NCI-H2107 (cell line): ENCODE measurements at regions not wholly inside any gene's neighbourhood (a gene's known extent, or its start where the extent isn't known, plus 50 kb on each side); places are given as distances from the start of the nearest gene placed in this dataset.
"Not testable (repeated sequence)": the region's sequence is repeated elsewhere in the genome, so short reads cannot be mapped to it uniquely, and the experiment has no call there.

Experiments used
- DNase-seq: peaks from one replicate; lab custom pipeline; 2025; lab: John Stamatoyannopoulos, UW

DNA sequence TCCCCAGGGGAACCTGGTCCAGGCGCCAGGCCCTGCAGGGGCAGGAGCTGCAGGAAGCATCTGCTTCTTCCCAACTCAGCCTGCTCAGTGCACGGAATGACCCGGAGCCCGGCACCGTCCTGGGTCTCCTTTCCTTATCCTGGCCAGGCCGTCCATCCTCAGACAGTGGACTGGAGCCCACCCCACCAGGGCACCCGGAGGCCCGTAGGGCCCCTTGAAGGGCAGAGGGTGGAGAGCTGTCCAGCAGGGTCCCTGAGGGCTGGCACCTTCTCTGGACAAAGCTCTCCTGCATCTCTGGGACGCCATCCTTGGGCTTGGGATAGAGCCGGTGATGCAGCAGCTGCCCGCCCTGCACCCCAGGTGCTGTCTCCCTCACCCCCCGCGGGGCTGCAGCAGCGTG is 207.9 kb downstream of the TMEM121 start:
- DNase-seq: not testable (repeated sequence)

DNA sequence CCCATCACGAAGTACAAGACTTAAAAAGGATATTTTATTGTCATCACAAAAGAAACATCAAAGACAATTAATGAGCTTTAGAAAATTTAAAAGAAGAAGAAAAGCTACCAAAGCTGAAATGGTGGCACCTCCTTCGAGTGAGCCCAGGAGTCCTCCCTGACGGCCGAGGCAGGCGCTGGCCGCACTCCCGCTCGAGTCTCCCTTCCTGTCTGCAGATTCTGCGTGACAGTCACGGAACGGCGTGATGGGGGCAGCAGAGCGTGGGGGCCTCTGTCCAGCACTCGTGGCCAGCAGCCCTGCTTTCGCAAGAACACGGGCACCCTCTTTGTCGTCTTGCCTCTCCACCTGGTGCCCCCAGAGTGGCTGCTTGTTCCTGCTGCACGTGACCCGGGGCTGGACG is 209.9 kb downstream of the TMEM121 start:
- DNase-seq: not testable (repeated sequence)

DNA sequence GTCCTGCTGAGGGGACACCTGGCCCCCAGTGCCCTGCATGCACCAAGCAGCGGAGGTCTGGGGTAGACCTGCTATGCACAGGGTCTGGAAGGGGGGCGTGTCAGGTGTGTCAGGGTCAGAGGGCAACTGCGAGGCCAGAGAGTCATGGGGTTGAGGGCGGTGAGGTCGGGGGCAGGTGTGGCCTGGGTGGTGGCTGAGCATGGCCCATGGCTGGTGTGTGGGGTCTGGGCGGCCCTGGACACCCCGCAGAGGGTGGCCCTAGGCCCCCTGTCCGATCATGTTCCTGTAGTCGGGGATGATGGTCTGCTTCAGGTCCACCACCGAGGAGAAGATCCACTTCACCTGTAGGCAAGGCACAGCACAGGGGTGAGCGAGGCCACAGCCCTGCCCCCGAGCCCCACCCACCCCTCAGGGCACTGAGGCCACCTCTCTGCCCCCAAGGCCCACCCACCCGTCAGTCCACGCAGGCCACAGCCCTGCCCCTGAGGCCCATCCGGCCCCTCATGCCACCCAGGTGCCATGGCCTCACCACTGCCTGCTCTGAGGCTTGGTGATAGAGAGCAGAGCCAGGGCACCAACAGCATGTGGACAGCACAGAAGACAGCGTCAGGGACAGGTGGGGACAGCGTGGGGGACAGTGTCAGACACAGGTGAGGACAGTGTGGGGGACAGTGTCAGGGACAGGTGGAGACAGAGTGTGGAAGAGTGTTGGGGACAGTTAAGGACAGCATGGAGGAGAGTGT is 211.3 kb downstream of the TMEM121 start:
- DNase-seq: no peak

DNA sequence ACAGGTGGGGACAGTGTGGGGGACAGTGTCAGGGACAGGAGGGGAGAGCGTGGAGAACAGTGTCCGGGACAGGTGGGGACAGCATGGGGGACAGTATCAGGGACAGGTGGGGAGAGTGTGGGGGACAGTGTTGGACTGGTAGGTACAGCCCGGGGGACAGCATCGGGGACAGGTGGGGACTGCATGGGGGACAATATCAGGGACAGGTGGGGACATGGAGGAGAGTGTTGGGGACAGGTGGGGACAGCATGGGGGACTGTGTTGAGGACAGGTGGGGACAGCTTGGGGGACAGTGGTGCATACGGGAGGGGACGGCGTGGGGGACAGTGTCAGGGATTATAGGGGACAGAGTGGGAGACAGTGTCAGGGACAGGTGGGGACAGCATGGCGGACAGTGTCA is 212.3 kb downstream of the TMEM121 start:
- no peak for DNase-seq

DNA sequence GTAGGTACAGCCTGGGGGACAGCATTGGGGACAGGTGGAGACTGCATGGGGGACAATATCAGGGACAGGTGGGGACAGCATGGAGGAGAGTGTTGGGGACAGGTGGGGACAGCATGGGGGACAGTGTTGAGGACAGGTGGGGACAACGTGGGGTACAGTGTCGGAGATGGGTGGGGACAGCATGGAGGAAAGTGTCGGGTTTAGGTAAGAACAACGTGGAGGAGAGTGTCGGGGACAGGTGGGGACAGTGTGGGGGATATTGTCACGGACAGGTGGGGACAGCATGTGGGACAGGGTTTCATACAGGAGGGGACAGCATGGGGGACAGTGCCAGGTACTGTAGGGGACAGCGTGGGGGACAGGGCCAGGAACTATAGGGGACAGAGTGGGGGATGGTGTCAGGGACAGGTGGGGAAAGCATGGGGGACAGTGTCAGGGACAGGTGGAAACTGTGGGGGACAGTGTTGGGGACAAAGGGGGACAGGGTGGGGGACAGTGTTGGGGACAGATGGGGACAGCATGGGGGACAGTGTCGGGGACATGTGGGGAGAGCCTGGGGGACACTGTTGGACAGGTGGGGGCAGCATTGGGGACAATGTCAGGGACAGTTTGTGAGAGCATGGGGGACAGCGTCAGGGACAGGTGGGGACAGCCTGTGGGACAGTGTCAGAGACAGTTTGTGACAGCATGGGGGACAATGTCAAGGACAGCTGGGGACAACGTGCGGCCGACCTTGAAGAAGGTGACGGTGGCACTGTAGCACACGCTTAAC is 213.1 kb downstream of the TMEM121 start:
- no peak for DNase-seq

DNA sequence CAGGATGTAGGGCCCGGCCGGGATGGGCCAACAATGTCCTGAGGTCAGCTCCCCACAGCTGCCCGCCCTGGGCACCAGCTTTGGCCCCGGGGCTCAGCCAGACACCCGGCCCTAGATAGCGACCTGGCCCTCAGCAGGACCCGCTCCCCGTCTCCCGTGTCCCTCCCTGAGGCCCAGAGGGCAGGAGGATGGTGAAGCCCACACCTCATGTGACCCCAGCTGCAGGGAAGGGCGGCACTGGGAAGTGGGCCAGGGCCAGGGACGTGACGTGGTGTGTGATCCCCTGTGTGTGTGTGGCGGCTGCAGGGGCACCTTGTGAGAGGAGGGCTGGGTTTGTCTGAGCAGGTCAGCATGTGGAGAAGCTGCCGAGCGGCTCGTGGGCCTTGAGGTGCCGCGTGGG is 213.9 kb downstream of the TMEM121 start:
- DNase-seq: not testable (repeated sequence)

DNA sequence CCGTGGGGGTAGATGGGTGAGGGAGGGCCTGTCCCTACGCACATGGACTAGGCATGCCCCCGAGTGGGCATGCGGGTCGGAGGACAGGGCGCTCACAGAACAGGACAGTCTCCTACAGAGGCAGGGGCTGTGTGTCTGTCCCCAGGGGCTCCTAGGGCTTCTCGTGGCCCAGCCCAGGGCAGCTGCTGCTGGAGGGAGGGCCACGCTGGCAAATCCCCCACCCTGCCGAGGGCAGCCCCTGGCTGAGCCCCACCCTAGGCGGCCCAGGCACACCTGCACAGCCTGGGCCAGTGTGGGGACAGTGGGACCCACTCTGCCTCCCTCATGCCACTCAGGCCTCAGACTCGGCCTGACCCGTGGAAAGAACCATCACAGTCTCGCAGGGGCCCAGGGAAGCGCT is 214.6 kb downstream of the TMEM121 start:
- not testable (repeated sequence) for DNase-seq

DNA sequence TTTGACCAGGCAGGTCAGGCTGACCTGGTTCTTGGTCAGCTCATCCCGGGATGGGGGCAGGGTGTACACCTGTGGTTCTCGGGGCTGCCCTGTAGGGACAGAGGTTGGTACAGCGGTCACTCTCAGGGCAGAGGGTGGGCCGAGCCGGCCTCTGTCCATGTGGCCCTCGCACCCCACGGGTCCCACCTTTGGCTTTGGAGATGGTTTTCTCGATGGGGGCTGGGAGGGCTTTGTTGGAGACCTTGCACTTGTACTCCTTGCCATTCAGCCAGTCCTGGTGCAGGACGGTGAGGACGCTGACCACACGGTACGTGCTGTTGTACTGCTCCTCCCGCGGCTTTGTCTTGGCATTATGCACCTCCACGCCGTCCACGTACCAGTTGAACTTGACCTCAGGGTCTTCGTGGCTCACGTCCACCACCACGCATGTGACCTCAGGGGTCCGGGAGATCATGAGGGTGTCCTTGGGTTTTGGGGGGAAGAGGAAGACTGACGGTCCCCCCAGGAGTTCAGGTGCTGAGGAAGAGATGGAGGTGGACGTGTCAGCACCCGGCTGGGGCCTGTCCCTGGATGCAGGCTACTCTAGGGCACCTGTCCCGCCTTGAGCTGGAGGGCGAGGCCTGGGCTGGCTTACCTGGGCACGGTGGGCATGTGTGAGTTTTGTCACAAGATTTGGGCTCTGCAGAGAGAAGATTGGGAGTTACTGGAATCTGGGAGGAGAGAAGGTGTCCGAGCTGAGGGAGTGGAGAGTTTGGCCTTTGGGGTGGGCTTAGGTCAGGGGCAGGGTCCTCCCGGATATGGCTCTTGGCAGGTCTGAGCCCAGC is 215.5 kb downstream of the TMEM121 start:
- DNase-seq: not testable (repeated sequence)

DNA sequence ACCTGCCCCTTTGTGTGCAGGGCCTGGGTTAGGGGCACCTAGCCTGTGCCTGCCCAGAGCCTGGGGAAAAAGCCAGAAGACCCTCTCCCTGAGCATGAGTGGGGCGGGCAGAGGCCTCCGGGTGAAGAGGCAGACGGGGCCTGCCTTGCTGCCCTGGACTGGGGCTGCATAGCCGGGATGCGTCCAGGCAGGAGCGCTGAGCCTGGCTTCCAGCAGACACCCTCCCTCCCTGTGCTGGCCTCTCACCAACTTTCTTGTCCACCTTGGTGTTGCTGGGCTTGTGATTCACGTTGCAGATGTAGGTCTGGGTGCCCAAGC is 216.1 kb downstream of the TMEM121 start:
- no peak for DNase-seq

DNA sequence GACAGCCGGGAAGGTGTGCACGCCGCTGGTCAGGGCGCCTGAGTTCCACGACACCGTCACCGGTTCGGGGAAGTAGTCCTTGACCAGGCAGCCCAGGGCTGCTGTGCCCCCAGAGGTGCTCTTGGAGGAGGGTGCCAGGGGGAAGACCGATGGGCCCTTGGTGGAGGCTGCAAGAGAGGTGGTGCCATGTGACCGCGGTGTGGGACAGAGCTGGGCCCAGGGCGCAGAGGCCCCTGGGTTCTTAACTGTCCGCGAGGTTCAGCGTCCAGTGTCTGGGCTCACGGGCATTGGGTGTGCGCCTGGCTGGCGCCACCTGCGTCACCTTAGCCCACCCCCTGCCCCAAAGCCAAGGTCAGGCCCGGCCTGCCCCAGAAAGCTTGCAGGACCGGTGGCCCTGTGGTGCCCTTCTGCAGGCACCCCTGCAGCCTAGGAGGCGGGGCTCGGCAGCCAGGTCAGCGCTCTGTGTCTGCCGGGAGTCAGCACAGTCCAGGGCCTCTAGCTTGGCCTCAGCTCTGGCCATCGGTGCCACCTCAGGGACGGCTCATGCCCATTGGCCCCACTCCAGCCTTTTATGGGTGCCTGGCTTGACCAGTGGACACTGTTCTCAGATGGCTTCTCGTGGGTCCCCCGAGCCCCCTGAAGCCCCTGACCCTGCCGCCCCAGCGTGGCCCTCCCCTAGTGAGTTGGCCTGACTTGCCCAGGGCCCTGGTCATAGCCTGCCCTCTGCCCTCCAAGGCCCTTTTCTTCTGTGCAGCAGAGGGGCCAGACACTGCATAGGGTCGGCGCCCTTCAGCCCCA is 216.7 kb downstream of the TMEM121 start:
- not testable (repeated sequence) for DNase-seq

DNA sequence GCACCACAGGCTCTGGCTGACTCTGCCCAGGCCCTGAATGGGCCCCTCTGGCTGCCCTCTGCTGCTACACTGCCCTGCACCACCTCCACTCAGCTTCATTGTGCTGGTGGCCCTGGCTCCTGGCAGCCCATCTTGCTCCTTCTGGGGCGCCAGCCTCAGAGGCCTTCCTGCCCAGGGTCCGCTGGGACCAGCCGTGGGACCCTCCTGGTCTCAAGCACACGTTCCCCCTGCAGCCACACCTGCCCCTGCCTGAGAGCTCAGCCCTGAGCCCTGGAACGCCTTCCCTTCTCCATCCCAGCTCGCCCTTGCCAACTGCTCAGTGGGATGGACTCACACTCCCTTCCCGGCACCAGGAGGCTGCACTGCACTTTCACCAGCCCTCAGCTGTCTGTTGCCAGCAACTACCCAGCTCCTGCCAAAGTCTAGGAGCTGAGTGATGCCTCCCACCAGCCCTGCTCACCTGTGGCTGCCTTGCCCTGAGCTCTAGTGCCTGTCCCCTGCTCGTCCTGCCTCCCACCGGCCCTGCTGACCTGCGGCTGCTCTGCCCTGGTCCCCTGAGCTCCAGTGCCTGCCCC is 217.9 kb downstream of the TMEM121 start:
- DNase-seq: not testable (repeated sequence)

DNA sequence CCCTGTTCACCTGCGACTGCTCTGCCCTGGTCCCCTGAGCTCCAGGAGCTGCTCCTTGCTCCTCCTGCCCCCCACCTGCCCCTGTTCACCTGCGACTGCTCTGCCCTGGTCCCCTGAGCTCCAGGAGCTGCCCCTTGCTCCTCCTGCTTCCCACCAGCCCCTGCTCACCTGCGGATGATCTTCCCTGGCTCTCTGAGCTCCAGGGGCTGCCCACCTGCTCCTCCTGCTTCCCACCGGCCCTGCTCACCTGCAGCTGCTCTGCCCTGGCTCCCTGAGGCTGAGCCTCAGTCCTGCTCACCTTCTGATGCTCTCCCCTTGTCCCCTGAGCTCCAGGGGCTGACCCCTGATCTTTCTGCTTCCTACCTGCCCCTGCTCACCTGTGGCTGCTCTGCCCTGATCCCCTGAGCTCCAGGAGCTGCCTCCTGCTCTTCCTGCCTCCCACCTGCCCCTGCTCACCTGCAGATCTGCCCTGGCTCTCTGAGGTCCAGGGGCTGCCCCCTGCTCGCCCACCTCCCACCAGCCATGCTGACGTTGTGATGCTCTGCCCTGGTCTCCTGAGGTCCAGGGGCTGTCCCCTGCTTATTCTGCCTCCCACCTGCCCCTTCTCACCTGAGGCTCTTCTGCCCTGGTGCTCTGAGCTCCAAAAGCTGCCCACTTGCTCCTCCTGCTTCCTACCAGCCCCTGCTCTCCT is 219.2 kb downstream of the TMEM121 start:
- no peak for DNase-seq

DNA sequence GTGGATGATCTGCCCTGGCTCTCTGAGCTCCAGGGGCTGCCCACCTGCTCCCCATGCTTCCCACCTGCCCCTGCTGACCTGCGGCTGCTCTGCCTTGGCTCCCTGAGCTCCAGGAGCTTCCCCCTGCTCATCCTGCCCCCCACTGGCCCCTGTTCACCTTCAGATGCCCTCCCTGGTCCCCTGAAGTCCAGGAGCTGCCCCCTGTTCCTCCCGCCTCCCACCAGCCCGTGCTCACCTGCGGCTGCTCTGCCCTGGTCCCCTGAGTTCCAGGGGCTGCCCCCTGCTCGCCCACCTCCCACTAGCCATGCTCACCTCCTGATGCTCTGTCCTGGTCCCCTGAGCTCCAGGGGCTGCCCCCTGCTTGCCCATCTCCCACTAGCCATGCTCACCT is 219.7 kb downstream of the TMEM121 start:
- DNase-seq: no peak

DNA sequence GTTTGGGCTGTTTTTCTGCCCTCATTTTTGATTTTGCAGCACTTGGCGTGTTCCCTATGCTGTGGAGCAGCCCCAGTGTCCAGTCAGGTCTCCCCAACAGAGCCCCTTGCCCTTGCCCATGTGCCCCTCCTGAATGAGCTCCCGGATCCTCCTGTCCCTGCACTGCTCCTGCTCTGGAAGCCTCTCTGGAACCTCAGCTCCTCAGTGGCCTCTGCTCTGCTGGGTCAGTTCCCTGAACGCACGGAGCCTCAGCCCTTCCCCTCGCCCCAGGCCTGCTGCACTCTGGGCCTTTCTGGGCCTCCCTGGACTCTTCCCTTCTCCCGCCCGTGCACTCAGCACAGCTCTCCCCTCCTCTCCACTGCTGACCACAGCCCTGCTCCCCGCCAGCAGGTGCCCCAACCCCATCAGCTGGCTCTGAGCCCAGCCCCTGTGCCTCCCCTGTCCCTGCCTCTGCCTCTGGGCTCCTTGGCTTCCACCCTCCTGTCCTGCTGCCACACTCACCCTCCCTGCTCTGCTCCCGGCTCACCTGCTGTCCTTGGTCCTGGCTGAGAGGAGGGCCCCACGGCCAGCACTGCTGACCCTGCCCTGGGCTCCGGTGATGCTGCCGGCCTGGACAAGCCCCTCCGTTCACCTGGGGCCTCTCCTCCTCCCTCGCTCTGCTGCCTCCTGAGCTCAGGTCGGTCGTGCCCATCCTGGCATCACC is 220.6 kb downstream of the TMEM121 start:
- not testable (repeated sequence) for DNase-seq

DNA sequence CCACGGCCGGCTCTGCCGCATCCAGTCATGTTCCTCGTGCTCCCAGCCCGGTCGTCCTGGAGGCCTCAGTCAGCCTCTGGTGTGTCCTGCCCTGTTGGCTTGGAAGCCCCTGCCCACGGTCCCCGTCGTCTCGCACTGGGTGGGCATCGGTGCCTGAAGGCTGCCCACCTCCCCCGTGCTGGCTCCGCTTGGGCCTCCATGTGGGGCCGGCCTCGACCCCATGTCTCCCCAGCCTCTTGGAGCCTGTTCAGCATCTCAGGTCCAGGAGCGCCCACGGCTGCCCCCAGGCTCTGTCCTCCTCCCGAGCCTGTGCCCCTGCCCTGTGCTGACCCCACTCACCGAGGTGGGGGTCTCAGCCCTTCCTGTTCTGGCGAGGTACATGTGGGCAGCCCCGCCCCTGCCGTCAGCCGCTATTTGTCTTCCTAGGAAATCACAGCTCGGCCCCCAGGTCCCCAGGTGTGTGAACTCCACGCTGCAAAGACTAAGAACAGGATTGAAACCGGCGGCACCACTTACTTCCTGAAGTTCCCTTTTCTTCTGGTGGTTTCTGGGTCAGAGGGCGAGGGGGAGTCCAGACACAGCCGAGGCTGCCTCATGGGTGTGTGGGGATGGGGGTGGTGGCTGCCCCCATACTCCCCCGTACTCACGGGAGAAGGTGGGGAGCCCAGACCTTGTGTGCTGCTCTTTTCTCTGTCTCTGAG is 221.3 kb downstream of the TMEM121 start:
- not testable (repeated sequence) for DNase-seq

DNA sequence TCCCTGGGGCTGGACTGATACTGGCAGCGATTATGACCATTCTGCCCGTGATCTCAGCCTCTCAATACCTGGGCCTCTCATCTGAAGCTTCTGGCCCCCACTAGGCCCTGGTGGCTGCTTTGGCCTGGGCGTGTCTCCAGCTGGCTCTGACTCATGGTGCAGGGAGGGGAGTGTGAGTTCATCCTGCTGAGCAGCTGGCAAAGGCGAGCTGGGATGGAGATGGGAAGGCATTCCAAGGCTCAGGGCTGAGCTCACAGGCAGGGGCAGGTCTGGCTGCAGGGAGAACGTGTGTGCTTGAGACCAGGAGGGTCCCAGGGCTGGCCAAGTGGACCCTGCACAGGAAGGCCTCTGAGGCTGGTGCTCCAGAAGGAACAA is 221.8 kb downstream of the TMEM121 start:
- DNase-seq: no peak

DNA sequence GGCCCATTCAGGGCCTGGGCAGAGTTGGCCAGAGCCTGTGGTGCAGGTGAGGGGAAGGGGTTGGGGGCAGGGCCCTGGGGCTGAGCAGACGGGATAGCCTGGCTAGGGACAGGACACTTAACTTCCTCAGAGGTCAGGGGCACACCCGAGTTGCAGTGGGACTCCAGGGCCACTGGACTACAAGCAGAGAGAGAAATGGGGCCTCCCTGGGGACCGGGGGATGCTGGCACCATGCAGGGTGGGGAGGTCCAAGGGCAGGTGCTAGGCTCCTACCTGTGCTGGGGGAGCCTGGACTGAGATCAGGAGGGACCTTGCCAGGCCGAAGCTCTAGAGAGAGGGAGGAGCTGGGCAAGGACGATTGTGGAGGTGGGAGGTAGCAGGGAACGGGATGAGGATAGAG is 222.3 kb downstream of the TMEM121 start:
- not testable (repeated sequence) for DNase-seq

DNA sequence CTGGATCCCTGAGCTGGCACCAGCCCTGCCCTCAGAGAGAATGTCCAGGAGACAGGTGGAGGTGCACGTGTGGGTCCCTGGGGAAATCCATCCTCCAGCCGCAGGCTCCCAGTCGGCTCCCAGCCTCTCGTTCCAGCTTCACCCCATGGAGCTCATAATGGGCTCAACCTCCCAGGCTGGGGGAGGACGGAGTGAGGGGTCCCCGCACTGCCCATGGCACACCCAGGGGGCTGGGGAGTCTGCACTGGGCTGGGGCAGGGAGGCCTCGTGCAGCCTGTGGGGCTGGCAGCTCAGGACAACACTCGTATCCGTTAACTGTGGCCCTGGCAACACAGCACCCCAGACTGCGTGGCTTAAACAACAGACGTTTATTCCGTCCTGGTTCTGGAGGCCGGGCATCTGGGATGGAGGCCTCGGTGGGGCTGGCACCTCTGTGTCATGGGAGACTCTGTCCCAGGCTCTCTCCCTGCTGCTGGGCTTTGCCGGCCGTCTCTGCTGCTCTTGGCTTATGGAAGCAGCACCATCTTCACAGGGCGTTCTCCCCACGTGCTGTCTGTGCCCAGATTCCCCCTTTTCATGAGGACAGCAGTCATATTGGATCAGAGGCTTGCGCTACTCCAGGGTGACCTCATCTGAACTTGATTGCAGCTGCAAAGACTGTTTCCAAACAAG is 223.6 kb downstream of the TMEM121 start:
- not testable (repeated sequence) for DNase-seq

DNA sequence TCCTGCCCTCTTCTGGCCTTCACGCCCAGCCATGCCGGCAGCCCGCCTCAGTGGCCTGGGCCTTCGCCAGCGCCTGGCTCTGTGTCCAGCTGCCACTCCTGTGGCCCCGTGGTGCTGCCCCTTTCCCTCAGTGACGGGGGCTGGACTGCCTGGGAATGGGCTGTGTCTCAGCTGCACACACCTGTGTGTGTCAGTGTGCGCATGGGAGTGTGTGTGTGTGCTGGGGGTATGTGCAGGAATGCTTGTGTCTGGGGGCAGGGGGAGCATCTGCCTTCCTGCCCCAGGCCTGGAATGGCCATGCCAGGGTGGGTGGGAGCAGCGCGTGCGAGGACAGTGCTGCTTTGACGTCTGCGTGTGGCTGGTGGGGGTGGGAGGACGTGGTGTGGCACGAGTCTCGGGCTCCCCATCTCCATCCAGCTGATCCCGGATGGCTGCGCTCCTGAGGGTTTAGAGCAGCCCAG is 224.9 kb downstream of the TMEM121 start:
- DNase-seq: not testable (repeated sequence)
